ENCODE measurements at regions not wholly inside any gene's neighbourhood (a gene's known extent, or its start where the extent isn't known, plus 50 kb on each side); places are given as distances from the start of the nearest gene placed in this dataset.
"Not testable (repeated sequence)": the region's sequence is repeated elsewhere in the genome, so short reads cannot be mapped to it uniquely, and the experiment has no call there.

DNA sequence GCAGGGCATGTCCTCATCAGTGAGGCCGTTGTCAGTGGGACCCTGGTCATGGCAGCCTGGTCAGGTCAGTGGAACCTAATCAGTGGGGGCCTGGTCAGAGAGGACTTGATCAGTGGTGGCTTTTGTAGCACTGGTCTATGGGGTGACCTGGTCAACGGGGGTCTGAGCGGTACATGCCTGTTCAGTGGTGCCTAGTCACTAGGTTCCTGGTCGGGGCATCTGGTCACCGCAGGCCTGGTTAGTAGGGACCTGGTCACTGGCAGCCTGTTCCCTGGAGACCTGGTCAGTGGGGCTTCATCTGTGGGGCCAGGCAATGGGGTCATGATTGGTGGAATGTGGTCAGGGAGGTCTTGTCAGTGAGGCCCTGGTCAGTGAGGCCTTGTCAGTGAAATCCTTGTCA, 823.1 kb downstream of the FOXD4L5 start:
- TF ChIP-seq, protein P1, sequence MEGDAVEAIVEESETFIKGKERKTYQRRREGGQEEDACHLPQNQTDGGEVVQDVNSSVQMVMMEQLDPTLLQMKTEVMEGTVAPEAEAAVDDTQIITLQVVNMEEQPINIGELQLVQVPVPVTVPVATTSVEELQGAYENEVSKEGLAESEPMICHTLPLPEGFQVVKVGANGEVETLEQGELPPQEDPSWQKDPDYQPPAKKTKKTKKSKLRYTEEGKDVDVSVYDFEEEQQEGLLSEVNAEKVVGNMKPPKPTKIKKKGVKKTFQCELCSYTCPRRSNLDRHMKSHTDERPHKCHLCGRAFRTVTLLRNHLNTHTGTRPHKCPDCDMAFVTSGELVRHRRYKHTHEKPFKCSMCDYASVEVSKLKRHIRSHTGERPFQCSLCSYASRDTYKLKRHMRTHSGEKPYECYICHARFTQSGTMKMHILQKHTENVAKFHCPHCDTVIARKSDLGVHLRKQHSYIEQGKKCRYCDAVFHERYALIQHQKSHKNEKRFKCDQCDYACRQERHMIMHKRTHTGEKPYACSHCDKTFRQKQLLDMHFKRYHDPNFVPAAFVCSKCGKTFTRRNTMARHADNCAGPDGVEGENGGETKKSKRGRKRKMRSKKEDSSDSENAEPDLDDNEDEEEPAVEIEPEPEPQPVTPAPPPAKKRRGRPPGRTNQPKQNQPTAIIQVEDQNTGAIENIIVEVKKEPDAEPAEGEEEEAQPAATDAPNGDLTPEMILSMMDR (IDR thresholded peaks at IDR 0.05) = not testable (repeated sequence)
- TF ChIP-seq POLR2A (IDR thresholded peaks at IDR 0.05) = not testable (repeated sequence)
